DND-41 (cell line): ENCODE measurements at regions not wholly inside any gene's neighbourhood (a gene's known extent, or its start where the extent isn't known, plus 50 kb on each side); places are given as distances from the start of the nearest gene placed in this dataset.
A peak's percentile ranks its signal among the peaks of the same experiment; 100 is the strongest.

Experiments
- CTCF ChIP-seq: IDR thresholded peaks from 2 replicates; pipeline ENCODE4 v1.5.1; 2012; ENCODE audit warnings: borderline replicate concordance, low read length, moderate library complexity, mild to moderate bottlenecking; ENCODE audit not compliant: poor library complexity, severe bottlenecking; ENCODE audit errors: extremely low read depth
- EZH2 ChIP-seq: IDR thresholded peaks from 3 replicates; pipeline ENCODE4 v1.6.1; 2012; ENCODE audit warnings: borderline replicate concordance, low read depth, mild to moderate bottlenecking, moderate library complexity, low read length, inconsistent platforms; ENCODE audit not compliant: severe bottlenecking

- peak; percentile 45 for TF ChIP-seq CTCF
- TF ChIP-seq EZH2: no peak
These were observed 264.6 kb downstream of the SPRY1 start for GRCh38 chr4:123661080-123661737.
